ENCODE measurements at regions not wholly inside any gene's neighbourhood (a gene's known extent, or its start where the extent isn't known, plus 50 kb on each side); places are given as distances from the start of the nearest gene placed in this dataset.

GRCh38 chr4:14834382-14834781, 167.9 kb upstream of the CPEB2 start:
- TF ChIP-seq, protein P1, sequence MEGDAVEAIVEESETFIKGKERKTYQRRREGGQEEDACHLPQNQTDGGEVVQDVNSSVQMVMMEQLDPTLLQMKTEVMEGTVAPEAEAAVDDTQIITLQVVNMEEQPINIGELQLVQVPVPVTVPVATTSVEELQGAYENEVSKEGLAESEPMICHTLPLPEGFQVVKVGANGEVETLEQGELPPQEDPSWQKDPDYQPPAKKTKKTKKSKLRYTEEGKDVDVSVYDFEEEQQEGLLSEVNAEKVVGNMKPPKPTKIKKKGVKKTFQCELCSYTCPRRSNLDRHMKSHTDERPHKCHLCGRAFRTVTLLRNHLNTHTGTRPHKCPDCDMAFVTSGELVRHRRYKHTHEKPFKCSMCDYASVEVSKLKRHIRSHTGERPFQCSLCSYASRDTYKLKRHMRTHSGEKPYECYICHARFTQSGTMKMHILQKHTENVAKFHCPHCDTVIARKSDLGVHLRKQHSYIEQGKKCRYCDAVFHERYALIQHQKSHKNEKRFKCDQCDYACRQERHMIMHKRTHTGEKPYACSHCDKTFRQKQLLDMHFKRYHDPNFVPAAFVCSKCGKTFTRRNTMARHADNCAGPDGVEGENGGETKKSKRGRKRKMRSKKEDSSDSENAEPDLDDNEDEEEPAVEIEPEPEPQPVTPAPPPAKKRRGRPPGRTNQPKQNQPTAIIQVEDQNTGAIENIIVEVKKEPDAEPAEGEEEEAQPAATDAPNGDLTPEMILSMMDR (conservative IDR thresholded peaks at IDR 0.05; ENCODE audit: low read depth, low read length), result no peak
- no peak for TF ChIP-seq EZH2phosphoT487 (IDR thresholded peaks at IDR 0.05; ENCODE audit: borderline replicate concordance, low read length)
